ENCODE measurements at regions not wholly inside any gene's neighbourhood (a gene's known extent, or its start where the extent isn't known, plus 50 kb on each side); places are given as distances from the start of the nearest gene placed in this dataset.

DNA sequence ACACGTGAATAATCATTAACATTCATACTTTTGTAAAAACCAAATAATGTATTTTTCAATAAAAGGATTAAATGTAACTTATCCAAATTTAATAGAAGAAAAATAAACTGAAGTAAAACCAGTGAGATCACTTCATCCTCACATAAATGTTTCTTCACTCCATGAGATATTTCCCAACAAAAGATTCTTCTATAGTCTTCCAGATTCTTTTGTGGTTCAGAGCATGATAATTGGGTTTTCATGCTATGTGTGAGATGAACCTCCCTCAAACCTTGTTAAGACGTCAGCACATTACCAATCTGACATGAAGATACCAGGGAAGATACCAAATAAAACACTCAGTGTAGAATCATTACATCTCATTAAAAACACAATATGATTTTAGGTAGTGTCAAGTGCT, 62.9 kb upstream of the OXGR1 start:
- peak in 1 of 3 donors; percentile 28 for DNase-seq

DNA sequence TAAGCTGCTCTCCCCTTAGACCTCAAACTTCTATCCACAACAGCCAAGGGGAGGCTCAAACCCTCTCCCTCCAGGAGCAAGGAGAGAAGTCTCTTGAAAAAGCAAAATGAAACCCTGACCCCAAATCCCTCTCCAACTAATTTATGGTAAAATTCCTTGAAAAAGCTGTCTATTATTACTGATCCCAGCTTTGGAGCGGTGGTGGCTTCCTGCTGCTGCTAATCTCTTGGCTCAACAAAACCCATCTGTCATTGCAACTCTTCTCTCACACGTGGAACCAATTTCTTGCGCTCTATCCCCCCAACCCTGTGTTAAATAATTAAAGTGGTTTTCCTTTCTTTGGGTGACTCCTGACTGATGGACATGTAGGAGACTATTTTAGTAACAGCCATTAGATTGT, 64.1 kb upstream of the OXGR1 start:
- peak; percentile 31 to 64 (median 44) for DNase-seq

DNA sequence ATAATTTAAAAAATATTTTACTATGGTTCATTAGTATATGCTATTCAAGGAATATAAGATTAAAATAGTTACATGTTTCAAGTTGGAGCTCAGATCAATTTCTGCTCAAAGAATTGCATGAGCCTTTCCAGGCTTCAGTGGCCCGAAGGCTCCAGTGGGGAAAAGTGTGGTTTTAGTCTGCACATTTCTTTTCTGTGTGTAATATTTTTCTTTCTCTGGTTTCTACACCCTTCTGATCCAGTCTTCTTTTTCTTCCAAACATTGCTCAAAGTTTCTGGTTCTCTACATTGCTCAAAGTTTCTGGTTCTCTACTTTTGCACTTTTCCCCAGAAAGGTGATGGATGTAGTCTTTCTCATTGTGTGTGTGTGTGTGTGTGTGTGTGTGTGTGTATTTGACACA, 64.7 kb upstream of the OXGR1 start:
- DNase-seq, result peak in 2 of 3 donors; percentile 19 to 26

DNA sequence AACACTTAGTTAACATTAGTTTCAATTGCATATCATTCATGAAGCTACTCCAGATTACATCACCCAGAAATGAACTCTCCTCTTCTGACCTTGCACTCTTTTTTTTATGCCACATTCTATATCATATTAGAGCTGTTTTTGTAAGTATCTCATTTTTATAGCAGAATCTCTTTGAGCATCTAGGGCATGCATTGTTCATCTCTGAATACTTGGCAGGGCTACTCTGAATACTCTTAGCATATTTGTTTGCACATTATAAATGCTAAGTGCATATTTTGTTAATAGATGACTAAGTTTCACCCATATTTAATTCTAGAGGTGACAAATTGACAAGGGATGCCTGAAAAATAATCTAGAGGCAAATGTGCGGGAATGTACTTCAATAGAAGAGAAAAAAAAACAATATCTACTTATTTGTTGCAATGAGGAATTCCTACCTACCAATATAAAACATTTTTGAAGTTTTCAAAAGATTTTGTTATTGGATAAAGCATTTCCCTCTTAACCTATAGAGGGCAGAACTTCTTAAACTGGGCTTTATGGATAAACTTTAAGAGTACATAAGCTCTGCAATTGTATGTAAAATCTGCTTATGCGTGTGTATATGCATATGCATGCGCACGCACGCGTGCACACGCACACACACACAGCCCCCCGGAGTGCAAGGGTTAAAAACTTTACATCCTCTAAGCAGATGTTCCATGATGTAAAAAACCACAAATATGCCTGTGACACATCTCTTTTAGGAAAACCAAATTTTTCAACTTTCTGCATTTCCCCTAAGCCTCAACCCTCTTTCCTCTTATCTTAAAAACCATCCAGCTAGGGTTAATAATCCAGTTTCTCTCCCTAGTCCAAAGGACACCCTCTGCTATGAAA, 73.0 kb upstream of the OXGR1 start:
- DNase-seq, result peak in 1 of 3 donors; percentile 26

DNA sequence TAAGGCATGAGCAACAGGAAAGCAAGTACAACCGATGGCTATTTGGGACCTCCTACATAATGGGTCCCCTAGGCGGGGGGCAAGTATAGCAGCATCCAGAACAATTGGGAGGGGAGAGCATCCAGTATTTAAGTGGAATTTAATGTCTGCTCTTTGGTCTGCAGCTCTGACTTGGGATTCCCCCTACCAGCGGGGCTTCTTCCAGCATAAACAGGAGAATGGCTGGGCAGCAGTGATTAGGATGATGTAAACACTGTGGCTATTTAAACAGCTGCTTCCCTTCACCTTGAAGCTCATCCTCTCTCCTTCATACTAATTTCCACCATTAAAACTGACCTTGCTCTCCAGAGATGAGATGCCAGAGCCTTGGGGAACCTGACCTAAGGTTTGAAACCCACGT, 73.9 kb upstream of the OXGR1 start:
- peak in 2 of 3 donors; percentile 25 to 26 for DNase-seq

DNA sequence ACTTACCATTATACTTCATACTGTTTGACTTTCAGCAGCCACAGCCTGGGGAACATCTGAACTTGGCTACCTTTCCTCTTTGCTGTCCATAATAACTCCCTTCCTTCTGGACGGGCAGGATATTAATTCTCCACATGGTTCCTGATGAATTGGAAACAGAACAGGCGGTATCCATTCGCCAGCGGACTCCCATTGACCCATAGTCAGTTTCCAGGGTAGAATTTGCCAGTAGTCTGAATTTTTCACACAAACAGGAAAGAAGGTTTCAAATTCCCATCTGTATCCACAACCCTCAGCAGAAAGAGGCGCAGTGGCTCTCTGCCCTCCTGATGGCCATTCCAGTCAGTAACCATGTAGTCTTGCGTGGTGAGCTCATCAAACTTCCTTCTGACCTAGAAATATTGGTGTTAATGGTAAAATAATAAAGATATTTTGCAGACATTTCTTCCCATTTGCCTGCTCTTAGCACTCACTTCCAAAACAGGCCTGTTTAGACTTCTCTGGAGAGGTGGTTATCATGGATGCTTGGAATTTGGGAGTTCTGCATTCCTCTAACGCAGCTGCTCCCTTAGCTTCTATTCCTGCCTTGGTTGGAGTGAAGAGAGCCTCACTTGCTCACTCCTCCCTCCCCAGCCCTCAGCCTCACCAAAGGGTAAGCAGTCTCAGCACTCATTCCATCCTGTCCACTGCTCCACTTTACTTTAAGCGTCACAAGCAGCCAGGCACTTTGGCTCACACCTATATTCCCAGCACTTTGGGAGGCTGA, 75.0 kb upstream of the OXGR1 start:
- peak in 2 of 3 donors; percentile 38 to 59 for DNase-seq

DNA sequence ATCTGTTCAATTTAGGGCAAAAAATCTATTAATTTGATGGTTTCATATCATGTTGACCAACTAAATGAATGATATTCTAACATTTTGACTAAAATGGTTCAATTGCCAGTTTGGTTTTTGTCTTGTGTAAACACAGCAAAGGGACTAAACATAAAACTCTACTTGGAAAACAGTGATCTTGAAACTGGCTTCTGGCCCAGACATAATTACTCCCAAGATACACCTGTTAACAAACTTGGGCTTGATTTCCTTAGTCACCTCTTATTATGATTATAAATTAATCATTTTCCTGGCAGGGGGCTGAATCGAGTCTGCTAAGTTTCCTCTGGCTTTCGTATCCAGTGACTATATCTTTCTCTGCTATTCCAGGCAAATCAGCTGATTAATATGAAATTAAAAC, 78.0 kb upstream of the OXGR1 start:
- DNase-seq, result no peak

DNA sequence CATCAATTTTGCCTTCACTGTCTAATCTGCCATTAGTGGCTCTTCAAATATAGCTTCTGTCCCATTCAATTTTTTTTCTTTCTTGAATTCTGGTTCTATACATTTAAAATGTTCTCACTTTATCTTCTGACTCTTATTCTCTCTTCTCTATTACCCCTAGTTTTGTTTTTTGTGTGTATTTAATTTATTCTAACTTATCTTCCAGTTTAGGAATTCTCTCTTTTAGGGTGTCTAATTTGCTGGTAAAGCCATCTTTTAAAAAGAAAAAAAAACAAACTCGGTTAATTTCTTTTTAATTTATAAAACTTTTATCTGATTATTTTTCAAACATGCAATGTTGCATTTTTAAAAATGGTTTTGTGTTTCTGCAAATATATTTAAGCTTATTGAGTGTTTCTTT, 80.3 kb upstream of the OXGR1 start:
- no peak for DNase-seq

DNA sequence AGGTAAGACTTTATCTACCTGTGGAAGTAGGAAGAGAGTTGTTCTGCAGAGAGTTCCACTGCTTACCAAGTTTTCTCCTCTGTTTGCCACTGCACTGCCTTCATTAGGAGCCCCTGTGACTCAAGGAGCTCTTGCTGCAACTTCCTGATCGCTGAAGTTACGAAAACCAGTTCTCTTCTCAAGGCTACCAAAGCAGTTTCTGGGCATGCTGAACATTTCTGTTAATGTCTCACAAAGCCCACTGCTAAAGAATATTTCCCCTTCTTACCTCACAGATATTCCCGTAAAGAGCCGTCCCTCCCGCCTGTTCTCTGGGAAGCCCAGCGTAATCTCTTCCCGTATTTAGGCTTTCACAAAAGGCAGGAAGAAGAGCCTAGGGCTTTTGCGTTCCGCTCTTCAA, 82.6 kb upstream of the OXGR1 start:
- DNase-seq, result peak in 1 of 3 donors; percentile 14

DNA sequence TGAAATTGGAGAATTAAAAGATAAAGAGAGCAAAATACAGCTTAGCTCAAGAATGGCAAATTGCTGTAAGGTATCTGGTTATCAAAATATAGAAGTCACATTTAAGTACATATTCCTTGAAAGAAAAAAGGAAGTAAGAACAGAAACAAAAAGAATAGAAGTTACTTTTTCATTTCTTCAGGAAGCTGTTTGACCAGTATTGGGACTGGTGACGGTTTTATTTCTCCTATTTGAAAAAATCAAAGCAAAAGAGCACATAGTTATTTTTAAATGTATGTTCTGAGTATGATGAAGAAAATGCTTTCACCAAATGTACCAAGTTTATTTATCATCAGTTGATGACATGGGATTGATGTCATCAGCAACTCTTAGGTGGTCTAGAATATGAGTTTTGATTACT, 83.1 kb upstream of the OXGR1 start:
- DNase-seq, result no peak

DNA sequence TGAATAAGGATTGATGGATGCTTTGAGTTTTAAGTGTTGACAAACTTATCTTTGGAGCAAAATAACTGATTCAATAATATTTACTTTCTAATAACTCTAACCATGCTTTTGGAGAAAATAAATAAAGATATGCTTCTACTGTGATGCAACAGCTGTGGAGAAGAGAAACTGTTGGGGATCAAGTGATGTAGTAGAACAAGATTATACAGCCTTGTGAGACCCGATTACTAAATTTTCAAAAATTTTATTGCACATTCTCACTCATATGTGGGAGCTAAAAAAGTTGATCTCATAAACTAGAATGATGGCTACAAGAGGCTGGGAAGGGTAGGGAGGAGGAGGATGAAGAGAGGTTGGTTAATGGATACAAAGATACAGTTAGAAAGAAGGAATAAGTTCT, 85.5 kb upstream of the OXGR1 start:
- no peak for DNase-seq

DNA sequence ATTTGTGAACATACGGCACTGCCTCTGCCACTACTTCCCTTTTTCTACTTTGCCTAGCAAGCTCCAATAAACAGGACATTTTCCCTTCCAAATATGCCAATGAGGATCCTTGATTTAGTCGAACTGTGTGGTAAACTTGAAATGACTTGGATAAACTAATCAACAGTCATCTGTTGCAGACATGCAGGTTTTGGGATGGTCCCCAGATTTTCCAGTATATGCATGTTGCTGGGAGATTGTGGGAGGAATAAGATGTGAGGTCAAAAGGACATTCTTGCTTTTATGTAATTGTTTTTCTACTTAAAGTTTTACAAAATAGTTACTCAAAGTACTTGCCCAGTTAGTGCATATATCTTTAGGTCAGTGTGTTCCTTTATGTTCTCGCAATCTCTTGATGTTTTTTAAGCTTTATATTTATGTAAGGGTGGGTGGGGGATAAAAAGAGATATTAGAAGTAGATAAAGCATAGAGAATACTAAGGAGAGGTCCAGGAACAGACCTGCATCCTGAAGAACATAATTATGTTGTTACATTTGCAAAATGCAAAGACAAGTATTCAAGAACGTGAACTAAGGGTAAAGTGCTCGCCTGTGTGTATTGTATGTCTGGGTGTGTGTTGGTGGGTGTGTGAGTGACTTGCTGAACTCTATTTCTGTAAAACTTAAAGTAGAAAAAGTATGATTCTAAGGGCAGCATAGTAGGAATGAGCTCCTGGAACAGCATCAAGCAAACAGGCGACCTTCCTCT, 88.4 kb upstream of the OXGR1 start:
- DNase-seq, result no peak

DNA sequence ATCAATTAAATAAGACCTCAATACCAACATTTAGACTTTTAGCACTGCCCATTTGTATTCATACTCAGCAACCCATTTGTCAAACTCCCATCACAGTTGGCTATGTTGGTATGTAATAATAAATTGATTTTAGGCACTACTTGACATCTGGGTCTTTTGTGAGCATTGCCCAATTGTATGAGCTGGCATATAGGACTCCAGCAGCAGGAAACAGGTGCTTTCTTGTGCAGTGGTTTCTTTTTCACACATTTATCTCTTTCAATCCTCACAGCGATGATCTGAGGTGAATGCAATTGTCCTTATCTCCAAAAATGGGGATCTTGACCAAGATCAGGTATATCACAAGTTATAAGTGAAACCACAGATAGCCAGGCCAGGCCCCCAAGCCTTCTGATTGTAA, 96.9 kb upstream of the OXGR1 start:
- DNase-seq, result no peak

DNA sequence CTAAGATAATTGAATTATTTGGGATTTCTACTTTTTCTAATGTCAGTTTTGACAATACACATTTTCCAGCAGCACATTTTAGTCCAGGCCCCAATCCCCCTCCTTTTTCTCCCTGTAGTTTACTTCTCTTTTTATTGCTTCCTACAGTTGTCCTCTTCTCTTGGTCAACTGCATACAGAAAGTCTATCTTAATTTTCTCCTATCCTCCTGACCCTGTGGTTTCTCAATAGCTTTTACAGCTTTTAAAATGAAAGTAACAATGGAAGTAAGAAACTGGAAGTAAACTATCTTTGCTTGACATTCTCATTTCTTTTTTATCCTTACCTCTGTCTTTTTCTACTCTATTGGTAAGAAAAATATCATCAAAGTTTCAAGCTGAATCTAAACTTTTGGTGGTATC, 106.5 kb upstream of the OXGR1 start:
- no peak for DNase-seq

DNA sequence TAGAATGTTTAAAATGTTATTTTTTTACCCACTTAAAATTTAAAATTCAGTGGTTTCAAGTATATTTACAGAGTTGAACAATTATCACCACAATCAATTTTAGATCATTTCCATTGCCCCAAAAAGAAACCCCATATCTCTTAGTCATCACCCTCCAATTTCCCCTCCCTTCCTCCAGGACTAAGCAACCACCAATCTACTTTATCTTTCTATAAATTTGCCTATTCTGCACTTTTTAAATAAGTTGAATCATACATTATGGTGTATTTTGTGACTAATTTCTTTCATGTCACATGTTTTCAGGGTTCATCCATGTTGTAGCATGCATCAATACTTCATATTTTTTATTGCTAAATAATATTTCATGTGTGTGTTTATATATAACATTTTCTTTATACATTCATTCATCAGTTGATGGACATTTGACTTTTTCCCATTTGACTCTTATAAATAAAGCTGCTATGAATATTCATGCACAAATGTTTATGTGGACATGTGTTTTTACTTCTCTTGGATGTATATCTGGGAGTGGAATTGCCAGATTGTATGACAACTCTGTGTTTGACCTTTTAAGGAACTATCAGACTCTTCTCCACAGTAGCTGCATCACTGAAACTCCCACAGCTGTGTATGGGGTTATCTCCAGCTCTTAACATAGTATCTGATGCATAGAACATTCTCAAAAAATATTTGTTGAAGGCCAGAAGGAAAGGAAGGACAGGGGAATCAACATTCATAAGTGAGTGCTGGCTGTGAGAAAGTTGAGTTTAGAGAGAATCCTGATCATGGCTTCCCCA, 107.8 kb upstream of the OXGR1 start:
- no peak for DNase-seq

DNA sequence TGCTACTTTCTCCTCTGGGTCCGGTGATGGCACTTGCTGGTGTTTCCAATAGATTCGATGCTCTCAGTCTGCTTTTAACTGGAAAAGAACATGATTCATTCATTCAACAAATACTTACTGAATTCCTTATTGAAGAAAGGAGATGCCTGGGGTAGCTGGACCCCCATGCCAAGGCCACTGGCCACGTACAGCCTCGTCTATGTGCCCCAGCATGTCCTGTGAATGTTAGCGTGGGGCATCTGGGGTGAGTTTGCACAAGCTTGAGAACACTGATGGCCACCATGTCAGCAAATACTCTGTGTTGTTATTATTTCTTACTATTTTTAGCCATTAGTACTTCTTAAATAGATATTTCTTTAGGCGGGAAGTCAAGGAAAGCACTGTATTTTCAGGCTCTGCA, 112.0 kb upstream of the OXGR1 start:
- DNase-seq, result no peak

DNA sequence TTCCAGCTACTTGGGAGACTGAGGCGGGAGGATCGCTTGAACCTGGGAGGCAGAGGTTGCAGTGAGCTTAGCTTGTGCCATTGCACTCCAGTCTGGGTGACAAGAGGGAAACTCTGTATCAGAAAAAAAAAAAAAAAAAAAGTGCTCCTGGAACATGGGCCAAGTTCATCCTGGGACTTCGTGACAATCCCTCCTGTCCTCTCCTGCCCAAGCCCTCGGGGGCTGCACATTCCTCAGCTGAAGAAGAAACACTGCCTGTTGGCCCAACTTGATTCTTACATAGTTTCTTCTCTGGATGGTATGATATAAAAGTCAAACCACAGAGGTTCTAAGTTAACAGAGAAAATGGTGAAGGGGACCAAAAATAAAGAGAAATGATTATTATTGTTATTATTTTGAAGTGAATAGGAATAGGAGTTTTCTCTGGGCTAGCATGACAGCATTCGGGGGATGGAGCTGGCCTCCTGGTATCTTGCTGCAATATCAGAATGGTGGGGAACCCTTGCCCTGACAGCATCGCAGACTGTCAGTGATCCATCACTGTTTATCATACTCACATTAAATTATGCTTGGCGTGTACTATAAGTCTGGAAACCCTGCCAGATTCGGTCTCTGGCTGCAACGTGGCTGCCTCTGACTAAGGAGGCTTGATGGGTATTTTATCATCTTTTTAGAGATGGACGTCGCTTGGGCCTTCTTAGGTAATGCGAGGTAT, 113.7 kb upstream of the OXGR1 start:
- DNase-seq, result peak in 2 of 3 donors; percentile 14 to 44

DNA sequence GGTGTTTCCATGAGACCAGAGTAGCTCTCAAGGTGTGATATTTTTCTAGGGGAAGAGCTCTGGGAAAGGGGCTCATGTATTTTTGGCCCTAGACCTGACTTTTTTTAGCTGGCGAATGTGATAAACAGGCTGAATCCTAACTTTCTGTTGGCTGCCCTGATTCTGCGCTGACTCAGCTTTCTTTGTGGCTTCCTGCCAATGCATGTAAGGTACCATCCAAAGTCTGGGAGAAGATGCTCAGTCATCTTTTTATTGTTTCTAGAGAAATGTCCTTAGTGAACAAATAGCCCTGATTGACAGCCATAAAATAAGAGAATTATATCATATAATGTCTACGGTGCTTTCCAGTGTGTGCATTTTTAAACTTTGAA, 113.6 kb upstream of the MBNL2 start:
- peak in 2 of 3 donors; percentile 19 to 38 for DNase-seq

DNA sequence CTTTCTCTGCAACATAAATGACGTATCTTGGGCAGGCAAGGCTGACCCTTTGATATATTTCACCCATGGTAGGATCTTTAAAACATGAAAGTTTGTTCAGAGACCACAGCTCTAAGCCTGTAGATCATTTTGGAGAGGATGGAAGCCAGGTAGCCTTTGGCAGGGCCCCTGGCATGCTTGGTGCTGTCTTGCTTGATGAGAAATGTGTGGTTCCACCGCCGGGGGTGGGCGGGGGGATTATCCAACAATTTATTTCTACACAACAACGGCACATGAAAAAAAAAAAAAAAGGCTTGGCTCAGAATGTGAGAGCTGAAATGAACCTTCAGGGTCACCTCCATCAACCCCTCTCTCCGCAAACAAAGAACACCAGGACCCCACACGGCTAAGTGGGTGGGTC, 112.9 kb upstream of the MBNL2 start:
- peak in 1 of 3 donors; percentile 32 for DNase-seq

DNA sequence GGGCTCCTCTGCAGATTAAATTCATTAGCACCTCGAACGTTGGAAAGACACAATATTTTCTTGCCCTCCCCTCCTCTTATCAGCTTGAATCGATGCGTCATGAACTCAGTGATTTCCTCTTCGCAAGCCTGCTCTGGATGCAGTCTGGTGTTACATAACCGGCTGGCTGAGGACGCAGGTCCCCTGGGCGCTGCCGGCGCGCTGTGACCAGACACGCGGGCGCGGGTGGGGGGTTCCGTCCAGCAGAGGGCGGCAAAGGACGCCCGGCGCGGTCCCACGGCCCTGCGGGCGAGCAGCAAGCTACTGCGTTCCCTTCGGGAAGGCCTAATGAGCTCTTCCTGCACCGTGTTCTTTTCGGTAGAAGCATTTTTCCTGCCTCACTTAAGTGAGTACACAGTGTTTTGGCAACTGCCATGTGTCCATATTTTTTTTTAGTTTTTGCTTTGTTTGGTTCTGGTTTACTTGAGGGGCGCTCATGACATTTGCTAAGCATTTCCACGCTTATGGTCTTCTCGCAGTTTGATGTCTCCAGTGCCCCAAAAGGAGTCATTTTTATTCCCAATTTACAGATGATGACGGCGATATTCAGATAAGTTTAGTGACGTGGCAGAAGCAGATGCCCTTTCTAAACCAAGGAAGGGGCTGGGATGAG, 112.2 kb upstream of the MBNL2 start:
- peak; percentile 85 to 94 (median 89) for DNase-seq

All from muscle of back (tissue), 3 donors.